ENCODE measurements at regions not wholly inside any gene's neighbourhood (a gene's known extent, or its start where the extent isn't known, plus 50 kb on each side); places are given as distances from the start of the nearest gene placed in this dataset.
"Not testable (repeated sequence)": the region's sequence is repeated elsewhere in the genome, so short reads cannot be mapped to it uniquely, and the experiment has no call there.

- Histone ChIP-seq H4K20me1 (replicated peaks; ENCODE audit: control insufficient read depth, extremely low read depth, insufficient read depth, low read length) (no peaks in the 10 kb centered on the region), H3K9me3 (replicated peaks; ENCODE audit: control insufficient read depth, insufficient read depth, low read length) (no peaks in the 10 kb centered on the region), H3K4me3 (replicated peaks in 1 of 3; ENCODE audit: insufficient read depth in 1 of 3, low read depth in 1 of 3, low read length in 3 of 3) (no peak overlapping the region), H3K79me2 (ENCODE audit: control insufficient read depth, insufficient read depth, low read length) (no peaks in the 10 kb centered on the region), H3K9me1 (replicated peaks; ENCODE audit: control insufficient read depth, extremely low read depth, insufficient read depth, low read length) (no peaks in the 10 kb centered on the region), H3K4me2 (ENCODE audit: insufficient read depth, low read length) (no peak overlapping the region), H3K27ac (ENCODE audit: insufficient read depth, low read depth, low read length) (no peak overlapping the region), H3K9ac (replicated peaks; ENCODE audit: extremely low read depth, insufficient read depth, low read length) (no peak overlapping the region), H3K36me3 (ENCODE audit: control insufficient read depth in 2 of 2, extremely low read depth in 1 of 2, insufficient read depth in 2 of 2, low read length in 2 of 2) (no peaks in the 10 kb centered on the region), H3K27me3 (ENCODE audit: control insufficient read depth in 2 of 2, insufficient read depth in 2 of 2, low read length in 2 of 2) (peaks cover 0 to 2% of the 10 kb centered on the region in 2 experiments), H3K4me1 (ENCODE audit: control insufficient read depth, extremely low read depth, insufficient read depth, low read length) (no peaks in the 10 kb centered on the region), H2AFZ (ENCODE audit: low read depth, low read length) (no peak overlapping the region)
- ChIA-PET POLR2A (no interaction called here), CTCF (no interaction called here)
- TF ChIP-seq CTCF (IDR thresholded peaks at IDR 0.05; ENCODE audit: extremely low read depth in 1 of 2, insufficient read depth in 1 of 2, low read depth in 1 of 2, low read length in 2 of 2): no peak
- TF ChIP-seq, protein P1, sequence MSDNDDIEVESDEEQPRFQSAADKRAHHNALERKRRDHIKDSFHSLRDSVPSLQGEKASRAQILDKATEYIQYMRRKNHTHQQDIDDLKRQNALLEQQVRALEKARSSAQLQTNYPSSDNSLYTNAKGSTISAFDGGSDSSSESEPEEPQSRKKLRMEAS (IDR thresholded peaks at IDR 0.05; ENCODE audit: insufficient read depth, insufficient read length): no peak
- no peak for TF ChIP-seq POLR2A (IDR thresholded peaks at IDR 0.05; ENCODE audit: low read depth, low read length)
- TF ChIP-seq JUN (IDR thresholded peaks at IDR 0.05; ENCODE audit: borderline replicate concordance, insufficient read depth, insufficient read length, low read depth): no peak
- no peak for TF ChIP-seq FOS (IDR thresholded peaks at IDR 0.05; ENCODE audit: borderline replicate concordance, insufficient read depth, low read length)
- no peak for TF ChIP-seq EZH2 (IDR thresholded peaks at IDR 0.05; ENCODE audit: borderline replicate concordance, low read depth, low read length, severe bottlenecking)
- no peak for TF ChIP-seq MYC (IDR thresholded peaks at IDR 0.05; ENCODE audit: low read depth, low read length)
- no peak for TF ChIP-seq GATA2 (IDR thresholded peaks at IDR 0.05; ENCODE audit: insufficient read depth, insufficient read length, low read depth, low read length)
- no peak for TF ChIP-seq POLR2AphosphoS5 (IDR thresholded peaks at IDR 0.05; ENCODE audit: insufficient read depth, low read depth, low read length)
- intact Hi-C loops (cut with micrococcal nuclease): loop anchor here (10.0 kb wide), 1 partner anchor 451 kb away; the partner anchor contains the start of gene NT5M
- dilution Hi-C loops (cut with MboI; ENCODE audit: extremely low pct_ligation_motif_present, low sequenced_read_pairs): no loop called here
- DNase-seq (ENCODE audit: low read depth, low spot score) (no peak), FAIRE-seq (no peak)
- no TSS peak for BruUV-seq (replicated peaks)
These were observed 118.1 kb downstream of the TNFRSF13B start for GRCh38 chr17:16853661-16854320.

DNA sequence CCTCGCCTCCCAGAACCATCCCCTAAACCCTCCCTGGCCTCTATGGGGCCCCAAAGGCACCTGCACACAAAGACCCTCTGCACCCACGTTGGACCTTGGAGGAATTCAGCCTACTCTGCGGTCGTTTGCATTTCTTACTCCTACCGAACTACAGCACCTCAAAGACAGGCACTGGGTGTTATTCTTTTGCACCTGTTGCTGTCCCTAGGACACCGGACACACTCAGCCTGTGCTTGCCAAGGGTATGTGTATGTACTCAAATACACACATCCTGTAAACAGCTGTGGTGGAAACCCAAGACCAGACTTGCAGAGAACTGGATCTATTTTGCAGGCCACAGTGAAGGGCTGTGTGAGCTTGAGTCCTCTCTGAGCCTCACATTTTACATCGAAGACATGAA is 122.1 kb downstream of the TNFRSF13B start:
- CTCF ChIA-PET; H3K79me2 ChIP-seq (ENCODE audit: control insufficient read depth, insufficient read depth, low read length): not testable (repeated sequence)

GRCh38 chr17:16848997-16849396 is 122.9 kb downstream of the TNFRSF13B start:
- H3K36me3 ChIP-seq (ENCODE audit: control insufficient read depth in 2 of 2, extremely low read depth in 1 of 2, insufficient read depth in 2 of 2, low read length in 2 of 2); H4K20me1 ChIP-seq (replicated peaks; ENCODE audit: control insufficient read depth, extremely low read depth, insufficient read depth, low read length); POLR2A ChIA-PET; H3K4me2 ChIP-seq (ENCODE audit: insufficient read depth, low read length); BruUV-seq (replicated peaks); FAIRE-seq; DNase-seq (ENCODE audit: low read depth, low spot score); H3K9me3 ChIP-seq (replicated peaks; ENCODE audit: control insufficient read depth, insufficient read depth, low read length); CTCF ChIA-PET; H3K9ac ChIP-seq (replicated peaks; ENCODE audit: extremely low read depth, insufficient read depth, low read length); H3K9me1 ChIP-seq (replicated peaks; ENCODE audit: control insufficient read depth, extremely low read depth, insufficient read depth, low read length); H3K4me3 ChIP-seq (replicated peaks in 1 of 3; ENCODE audit: insufficient read depth in 1 of 3, low read depth in 1 of 3, low read length in 3 of 3); dilution Hi-C loops (cut with MboI; ENCODE audit: extremely low pct_ligation_motif_present, low sequenced_read_pairs); intact Hi-C loops (cut with micrococcal nuclease); H3K27me3 ChIP-seq (ENCODE audit: control insufficient read depth in 2 of 2, insufficient read depth in 2 of 2, low read length in 2 of 2); H2AFZ ChIP-seq (ENCODE audit: low read depth, low read length); H3K27ac ChIP-seq (ENCODE audit: insufficient read depth, low read depth, low read length); H3K79me2 ChIP-seq (ENCODE audit: control insufficient read depth, insufficient read depth, low read length); H3K4me1 ChIP-seq (ENCODE audit: control insufficient read depth, extremely low read depth, insufficient read depth, low read length): not testable (repeated sequence)

More for the DNA sequence above, 122.1 kb downstream of the TNFRSF13B start:
- intact Hi-C loops (cut with micrococcal nuclease): loop anchor here (10.0 kb wide), 1 partner anchor 455 kb away; the partner anchor contains the start of gene NT5M
- H3K4me2 ChIP-seq (ENCODE audit: insufficient read depth, low read length); dilution Hi-C loops (cut with MboI; ENCODE audit: extremely low pct_ligation_motif_present, low sequenced_read_pairs); H3K4me1 ChIP-seq (ENCODE audit: control insufficient read depth, extremely low read depth, insufficient read depth, low read length); H3K9ac ChIP-seq (replicated peaks; ENCODE audit: extremely low read depth, insufficient read depth, low read length); DNase-seq (ENCODE audit: low read depth, low spot score); H3K9me3 ChIP-seq (replicated peaks; ENCODE audit: control insufficient read depth, insufficient read depth, low read length); FAIRE-seq; H3K36me3 ChIP-seq (ENCODE audit: control insufficient read depth in 2 of 2, extremely low read depth in 1 of 2, insufficient read depth in 2 of 2, low read length in 2 of 2); H3K27ac ChIP-seq (ENCODE audit: insufficient read depth, low read depth, low read length); H3K27me3 ChIP-seq (ENCODE audit: control insufficient read depth in 2 of 2, insufficient read depth in 2 of 2, low read length in 2 of 2); BruUV-seq (replicated peaks); H3K9me1 ChIP-seq (replicated peaks; ENCODE audit: control insufficient read depth, extremely low read depth, insufficient read depth, low read length); H3K4me3 ChIP-seq (replicated peaks in 1 of 3; ENCODE audit: insufficient read depth in 1 of 3, low read depth in 1 of 3, low read length in 3 of 3); POLR2A ChIA-PET; H2AFZ ChIP-seq (ENCODE audit: low read depth, low read length); H4K20me1 ChIP-seq (replicated peaks; ENCODE audit: control insufficient read depth, extremely low read depth, insufficient read depth, low read length): not testable (repeated sequence)

Measured in endothelial cell of umbilical vein (primary cell).